Endothelial cell of umbilical vein (primary cell): ENCODE measurements at regions not wholly inside any gene's neighbourhood (a gene's known extent, or its start where the extent isn't known, plus 50 kb on each side); places are given as distances from the start of the nearest gene placed in this dataset.

Experiments
- BruUV-seq: library from RNA; stranded (reverse); fragments of 400-500 nt; replicated peaks from 2 replicates; lab custom pipeline; 2021; lab: Mats Ljungman, UMichigan
- CTCF ChIA-PET: fragments of 300-600, 350-600 bp; sonication (Branson Sonifier 250); formaldehyde crosslinking; loops from one replicate; lab custom pipeline; 2021; ENCODE audit warnings: antibody characterized with exemption, inconsistent platforms; lab: Charles Lee
- POLR2A ChIA-PET: fragments of 300-600, 350-600 bp; sonication (Branson Sonifier 250); formaldehyde crosslinking; loops from one replicate; lab custom pipeline; 2021; ENCODE audit warnings: antibody characterized with exemption, inconsistent platforms; lab: Charles Lee
- DNase-seq: peaks from one replicate; pipeline ENCODE4 v3.0.0-alpha.2; 2011; ENCODE audit warnings: low read depth, low spot score
- FAIRE-seq: peaks from 2 replicates; lab custom pipeline; 2011; peaks lifted over from hg19 to GRCh38; lab: Jason Lieb, UNC
- H2AFZ ChIP-seq: 2 replicates; pipeline ENCODE4 v1.6.0; 2012; ENCODE audit warnings: low read depth, low read length, control low read depth, inconsistent platforms
- H3K27ac ChIP-seq: 2 replicates; pipeline ENCODE4 v1.5.1; 2011; ENCODE audit warnings: low read depth, mild to moderate bottlenecking, control low read depth, low read length, moderate library complexity; ENCODE audit not compliant: insufficient read depth
- H3K27me3 ChIP-seq, 2 experiments: 2 replicates each; pipeline versions ENCODE4 v1.6.0 to v1.6.1; 2011; ENCODE audit warnings: low read length in 2 of 2, mixed read lengths in 1 of 2; ENCODE audit not compliant: control insufficient read depth in 2 of 2, insufficient read depth in 2 of 2
- H3K36me3 ChIP-seq, 2 experiments: 2 replicates in 1 of 2; 3 replicates in 1 of 2; pipeline ENCODE4 v1.5.1; 2011; ENCODE audit warnings: low read length in 2 of 2, mild to moderate bottlenecking in 1 of 2, moderate library complexity in 1 of 2; ENCODE audit not compliant: control insufficient read depth in 2 of 2, insufficient read depth in 2 of 2; ENCODE audit errors: extremely low read depth in 1 of 2
- H3K4me1 ChIP-seq: 3 replicates; pipeline ENCODE4 v1.5.1; 2011; ENCODE audit warnings: mild to moderate bottlenecking, low read length; ENCODE audit not compliant: control insufficient read depth, insufficient read depth; ENCODE audit errors: extremely low read depth
- H3K4me2 ChIP-seq: 2 replicates; pipeline ENCODE4 v1.6.1; 2011; ENCODE audit warnings: low read length, control low read depth, mixed read lengths; ENCODE audit not compliant: insufficient read depth
- H3K4me3 ChIP-seq, 3 experiments: fragments of 200-600 bp in 1 of 3; sonication (generic), shearing (Covaris generic) in 1 of 3; replicated peaks in 1 of 3; 2 replicates each; pipeline ENCODE4 v1.5.1; 2011 to 2016; ENCODE audit warnings: control low read depth in 3 of 3, low read length in 3 of 3, mild to moderate bottlenecking in 2 of 3, inconsistent platforms in 1 of 3, low read depth in 1 of 3, moderate library complexity in 1 of 3; ENCODE audit not compliant: insufficient read depth in 1 of 3
- H3K79me2 ChIP-seq: 2 replicates; pipeline ENCODE4 v1.6.0; 2012; ENCODE audit warnings: low read length, inconsistent platforms; ENCODE audit not compliant: control insufficient read depth, insufficient read depth
- H3K9ac ChIP-seq: replicated peaks from 2 replicates; pipeline ENCODE3; 2011; ENCODE audit warnings: low read length, control low read depth; ENCODE audit not compliant: insufficient read depth; ENCODE audit errors: extremely low read depth
- H3K9me1 ChIP-seq: replicated peaks from 3 replicates; pipeline ENCODE4 v1.6.0; 2011; ENCODE audit warnings: mild to moderate bottlenecking, low read length; ENCODE audit not compliant: control insufficient read depth, insufficient read depth; ENCODE audit errors: extremely low read depth
- H3K9me3 ChIP-seq: replicated peaks from 2 replicates; pipeline ENCODE4 v1.5.1; 2012; ENCODE audit warnings: low read length, inconsistent platforms; ENCODE audit not compliant: control insufficient read depth, insufficient read depth
- H4K20me1 ChIP-seq: replicated peaks from 2 replicates; pipeline ENCODE3; 2011; ENCODE audit warnings: mild to moderate bottlenecking, low read length; ENCODE audit not compliant: control insufficient read depth, insufficient read depth; ENCODE audit errors: extremely low read depth
- EZH2 ChIP-seq: IDR thresholded peaks from 2 replicates; pipeline ENCODE4 v1.6.1; 2012; ENCODE audit warnings: borderline replicate concordance, low read depth, mild to moderate bottlenecking, moderate library complexity, low read length, inconsistent platforms; ENCODE audit not compliant: severe bottlenecking
- FOS ChIP-seq: IDR thresholded peaks from 2 replicates; pipeline ENCODE4 v1.6.1; 2011; ENCODE audit warnings: mild to moderate bottlenecking, low read length, moderate library complexity, borderline replicate concordance; ENCODE audit not compliant: insufficient read depth
- GATA2 ChIP-seq: IDR thresholded peaks from 2 replicates; pipeline ENCODE4 v1.7.0; 2011; ENCODE audit warnings: low read depth, mild to moderate bottlenecking, moderate library complexity, mixed read lengths, low read length; ENCODE audit not compliant: insufficient read length, insufficient read depth
- JUN ChIP-seq: IDR thresholded peaks from 2 replicates; pipeline ENCODE4 v1.6.1; 2011; ENCODE audit warnings: borderline replicate concordance, low read depth; ENCODE audit not compliant: insufficient read length, insufficient read depth
- MYC ChIP-seq: IDR thresholded peaks from one replicate; pipeline ENCODE4 v1.6.1; 2011; ENCODE audit warnings: mild to moderate bottlenecking, low read depth, low read length
- POLR2A ChIP-seq: IDR thresholded peaks from 2 replicates; pipeline ENCODE4 v1.6.1; 2012; ENCODE audit warnings: low read depth, mild to moderate bottlenecking, control low read depth, low read length
- POLR2AphosphoS5 ChIP-seq: IDR thresholded peaks from 2 replicates; pipeline ENCODE4 v1.6.1; 2012; ENCODE audit warnings: low read depth, mild to moderate bottlenecking, control low read depth, low read length, moderate library complexity; ENCODE audit not compliant: insufficient read depth
- dilution Hi-C: fragments of 300-500 bp; cut with MboI; formaldehyde crosslinking; loops from one replicate; pipeline ENCODE4 v1.15.0; 2019; ENCODE audit warnings: low sequenced_read_pairs; ENCODE audit not compliant: extremely low pct_ligation_motif_present
- intact Hi-C: fragments of 100-400 bp; cut with micrococcal nuclease; formaldehyde crosslinking; loops from one replicate; pipeline ENCODE4 v1.10.0; 2022
- TF ChIP-seq, protein P1 (sequence below), 2 donors: IDR thresholded peaks; 1 replicate in 1 of 2; 2 replicates in 1 of 2; pipeline ENCODE4 v1.5.1; 2011; ENCODE audit warnings: low read length in 2 of 2, mild to moderate bottlenecking in 2 of 2, moderate library complexity in 2 of 2, control low read depth in 1 of 2, inconsistent platforms in 1 of 2, low read depth in 1 of 2; ENCODE audit not compliant: insufficient read depth in 1 of 2; ENCODE audit errors: extremely low read depth in 1 of 2
- TF ChIP-seq, protein P2 (sequence below): IDR thresholded peaks from 2 replicates; pipeline ENCODE4 v1.6.1; 2011; ENCODE audit not compliant: insufficient read depth, insufficient read length

DNA sequence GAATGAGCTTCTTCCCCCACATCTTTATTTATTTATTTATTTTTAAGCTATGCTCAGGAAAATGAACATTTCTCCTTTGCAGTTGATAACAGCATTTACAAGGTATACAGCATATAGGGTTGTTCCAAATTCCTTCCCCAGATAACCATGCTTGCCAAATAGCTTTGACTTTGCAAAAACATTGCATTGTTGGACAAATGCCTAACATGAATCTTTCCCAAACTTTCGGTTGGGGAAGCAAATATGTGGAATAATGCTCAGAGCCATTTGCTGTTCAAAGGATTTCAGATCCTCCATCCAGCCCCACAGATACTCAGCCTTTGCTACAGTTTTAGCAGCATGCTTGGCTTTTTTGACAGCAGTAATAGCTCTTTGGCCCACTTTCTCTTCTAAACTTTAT is 127.2 kb upstream of the AGA start:
- no peak for TF ChIP-seq EZH2

DNA sequence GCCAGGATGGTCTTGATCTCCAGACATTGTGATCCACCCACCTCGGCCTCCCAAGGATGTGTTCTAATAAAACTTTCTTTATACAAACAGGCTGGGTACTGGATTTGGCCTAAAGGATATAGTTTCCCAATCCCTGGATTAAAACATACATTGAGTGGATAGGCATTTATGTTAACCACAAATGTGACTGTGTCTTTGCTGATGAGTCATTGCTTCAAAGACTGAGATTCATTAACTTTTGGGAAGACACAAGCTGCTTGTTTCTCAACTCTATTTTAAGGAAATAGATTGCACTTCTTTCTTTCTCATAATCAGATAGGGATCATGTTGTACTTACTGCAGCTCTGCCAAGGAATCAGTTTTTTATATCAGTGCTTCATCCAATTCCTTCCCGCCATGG is 131.3 kb upstream of the AGA start:
- Histone ChIP-seq H3K4me3 (no peak overlapping the region), H3K4me1 (no peaks in the 10 kb centered on the region), H3K9me3 (no peaks in the 10 kb centered on the region), H3K27ac (no peak overlapping the region), H2AFZ (no peak overlapping the region), H3K36me3 (no peaks in the 10 kb centered on the region), H3K9ac (no peak overlapping the region), H3K27me3 (no peaks in the 10 kb centered on the region), H4K20me1 (no peaks in the 10 kb centered on the region), H3K9me1 (no peaks in the 10 kb centered on the region), H3K4me2 (no peak overlapping the region), H3K79me2 (no peaks in the 10 kb centered on the region)
- no peak for DNase-seq
- intact Hi-C loops = no loop called here
- CTCF ChIA-PET = no interaction called here
- no TSS peak for BruUV-seq
- TF ChIP-seq, protein P1, sequence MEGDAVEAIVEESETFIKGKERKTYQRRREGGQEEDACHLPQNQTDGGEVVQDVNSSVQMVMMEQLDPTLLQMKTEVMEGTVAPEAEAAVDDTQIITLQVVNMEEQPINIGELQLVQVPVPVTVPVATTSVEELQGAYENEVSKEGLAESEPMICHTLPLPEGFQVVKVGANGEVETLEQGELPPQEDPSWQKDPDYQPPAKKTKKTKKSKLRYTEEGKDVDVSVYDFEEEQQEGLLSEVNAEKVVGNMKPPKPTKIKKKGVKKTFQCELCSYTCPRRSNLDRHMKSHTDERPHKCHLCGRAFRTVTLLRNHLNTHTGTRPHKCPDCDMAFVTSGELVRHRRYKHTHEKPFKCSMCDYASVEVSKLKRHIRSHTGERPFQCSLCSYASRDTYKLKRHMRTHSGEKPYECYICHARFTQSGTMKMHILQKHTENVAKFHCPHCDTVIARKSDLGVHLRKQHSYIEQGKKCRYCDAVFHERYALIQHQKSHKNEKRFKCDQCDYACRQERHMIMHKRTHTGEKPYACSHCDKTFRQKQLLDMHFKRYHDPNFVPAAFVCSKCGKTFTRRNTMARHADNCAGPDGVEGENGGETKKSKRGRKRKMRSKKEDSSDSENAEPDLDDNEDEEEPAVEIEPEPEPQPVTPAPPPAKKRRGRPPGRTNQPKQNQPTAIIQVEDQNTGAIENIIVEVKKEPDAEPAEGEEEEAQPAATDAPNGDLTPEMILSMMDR (IDR thresholded peaks at IDR 0.05; ENCODE audit: extremely low read depth in 1 of 2, insufficient read depth in 1 of 2, low read depth in 1 of 2, low read length in 2 of 2) = no peak
- TF ChIP-seq POLR2AphosphoS5 (no peak), MYC (no peak), POLR2A (no peak), GATA2 (no peak), EZH2 (no peak), JUN (no peak), FOS (no peak)
- TF ChIP-seq, protein P2, sequence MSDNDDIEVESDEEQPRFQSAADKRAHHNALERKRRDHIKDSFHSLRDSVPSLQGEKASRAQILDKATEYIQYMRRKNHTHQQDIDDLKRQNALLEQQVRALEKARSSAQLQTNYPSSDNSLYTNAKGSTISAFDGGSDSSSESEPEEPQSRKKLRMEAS = no peak
- no peak for FAIRE-seq
- POLR2A ChIA-PET = no interaction called here
- dilution Hi-C loops = no loop called here

More for the DNA sequence above, 127.2 kb upstream of the AGA start:
- H3K4me3 ChIP-seq = no peak overlapping the region
- ChIA-PET CTCF (interaction anchor here (0.6 to 0.7 kb wide), 2 partner anchors 109 to 1736 kb away, joined by 4 read pairs; no protein-coding TSS in a partner anchor), POLR2A (interaction anchor here (0.7 kb wide), 1 partner anchor 623 kb away, joined by 12 read pairs; no protein-coding TSS in a partner anchor)
- DNase-seq (no peak), FAIRE-seq (no peak)
- dilution Hi-C loops (no loop called here), intact Hi-C loops (no loop called here)
- no peak overlapping the region for H3K4me2 ChIP-seq
- H2AFZ ChIP-seq = no peak overlapping the region
- H3K79me2 ChIP-seq = no peaks in the 10 kb centered on the region
- no peaks in the 10 kb centered on the region for H3K36me3 ChIP-seq
- H3K9ac ChIP-seq = no peak overlapping the region
- H3K27me3 ChIP-seq = no peaks in the 10 kb centered on the region
- no peaks in the 10 kb centered on the region for H3K4me1 ChIP-seq
- no peaks in the 10 kb centered on the region for H3K9me3 ChIP-seq
- no peaks in the 10 kb centered on the region for H4K20me1 ChIP-seq
- H3K9me1 ChIP-seq = no peaks in the 10 kb centered on the region
- no peak overlapping the region for H3K27ac ChIP-seq
- BruUV-seq = no TSS peak
